ENCODE measurements at regions not wholly inside any gene's neighbourhood (a gene's known extent, or its start where the extent isn't known, plus 50 kb on each side); places are given as distances from the start of the nearest gene placed in this dataset.

- peak in 1 of 2 donors; percentile 16 for DNase-seq (ENCODE audit: low spot score in 2 of 2)
- H3K36me3 ChIP-seq, result no peaks in the 10 kb centered on the region
- peaks cover 41% of the 10 kb centered on the region for H3K4me1 ChIP-seq
- H3K27me3 ChIP-seq, result no peaks in the 10 kb centered on the region
- H3K9me3 ChIP-seq, result no peaks in the 10 kb centered on the region
- WGBS, result 78% methylated on average over 9 of the region's 9 CpGs
- no peak overlapping the region for H3K4me3 ChIP-seq
- no peak overlapping the region for H3K27ac ChIP-seq
- TF ChIP-seq, protein P1, sequence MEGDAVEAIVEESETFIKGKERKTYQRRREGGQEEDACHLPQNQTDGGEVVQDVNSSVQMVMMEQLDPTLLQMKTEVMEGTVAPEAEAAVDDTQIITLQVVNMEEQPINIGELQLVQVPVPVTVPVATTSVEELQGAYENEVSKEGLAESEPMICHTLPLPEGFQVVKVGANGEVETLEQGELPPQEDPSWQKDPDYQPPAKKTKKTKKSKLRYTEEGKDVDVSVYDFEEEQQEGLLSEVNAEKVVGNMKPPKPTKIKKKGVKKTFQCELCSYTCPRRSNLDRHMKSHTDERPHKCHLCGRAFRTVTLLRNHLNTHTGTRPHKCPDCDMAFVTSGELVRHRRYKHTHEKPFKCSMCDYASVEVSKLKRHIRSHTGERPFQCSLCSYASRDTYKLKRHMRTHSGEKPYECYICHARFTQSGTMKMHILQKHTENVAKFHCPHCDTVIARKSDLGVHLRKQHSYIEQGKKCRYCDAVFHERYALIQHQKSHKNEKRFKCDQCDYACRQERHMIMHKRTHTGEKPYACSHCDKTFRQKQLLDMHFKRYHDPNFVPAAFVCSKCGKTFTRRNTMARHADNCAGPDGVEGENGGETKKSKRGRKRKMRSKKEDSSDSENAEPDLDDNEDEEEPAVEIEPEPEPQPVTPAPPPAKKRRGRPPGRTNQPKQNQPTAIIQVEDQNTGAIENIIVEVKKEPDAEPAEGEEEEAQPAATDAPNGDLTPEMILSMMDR (IDR thresholded peaks at IDR 0.05), result peak; percentile 0 to 28
- no peak for TF ChIP-seq EP300 (IDR thresholded peaks at IDR 0.05)
- no peak for TF ChIP-seq POLR2AphosphoS5 (IDR thresholded peaks at IDR 0.05)
- TF ChIP-seq POLR2A (IDR thresholded peaks at IDR 0.05), result no peak
Observed at GRCh38 chr16:66274335-66275110, 92.0 kb upstream of the CDH5 start.

DNA sequence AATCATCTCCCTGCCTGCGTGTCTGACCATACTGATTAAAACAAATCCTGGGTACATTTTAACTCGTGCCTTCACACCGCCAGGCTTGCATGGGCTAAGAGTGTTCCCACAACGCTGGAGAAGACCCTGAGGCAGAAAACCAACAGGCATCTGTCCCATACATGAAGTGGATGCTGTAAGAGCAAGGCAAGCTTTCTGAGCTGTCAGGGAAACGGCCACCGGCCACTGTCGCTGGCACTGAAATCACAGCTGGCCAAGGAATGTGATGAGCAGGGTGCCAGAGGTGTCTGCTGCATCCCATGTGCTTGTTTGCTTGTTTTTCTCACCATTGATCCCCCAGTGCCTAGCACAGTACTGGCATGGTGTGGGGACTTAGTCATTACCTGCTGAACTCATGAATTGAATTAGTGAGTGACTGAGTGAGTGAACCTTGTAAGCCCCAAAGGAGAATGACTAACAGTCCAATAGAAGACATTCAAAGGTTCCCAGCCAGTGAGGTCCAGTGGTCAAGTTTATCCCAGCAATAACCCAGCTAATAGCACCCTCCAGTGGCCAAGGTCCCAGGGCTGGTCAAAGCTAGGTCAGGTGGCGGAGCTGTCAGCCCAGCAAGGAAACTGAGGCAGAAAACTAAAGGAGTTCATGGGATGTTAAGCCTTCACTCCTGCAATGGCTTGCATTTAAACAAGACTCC lies 92.7 kb upstream of the CDH5 start:
- Histone ChIP-seq H3K27me3 (no peaks in the 10 kb centered on the region), H3K9me3 (no peaks in the 10 kb centered on the region), H3K27ac (no peak overlapping the region), H3K36me3 (no peaks in the 10 kb centered on the region), H3K4me3 (no peak overlapping the region), H3K4me1 (peaks cover 42% of the 10 kb centered on the region)
- 65% methylated on average over 8 of the region's 8 CpGs for WGBS
- peak in 1 of 2 donors; percentile 40 for DNase-seq (ENCODE audit: low spot score in 2 of 2)
- TF ChIP-seq POLR2A (IDR thresholded peaks at IDR 0.05), result no peak
- TF ChIP-seq, protein P1 (IDR thresholded peaks at IDR 0.05), result no peak
- TF ChIP-seq EP300 (IDR thresholded peaks at IDR 0.05), result no peak
- no peak for TF ChIP-seq POLR2AphosphoS5 (IDR thresholded peaks at IDR 0.05)

GRCh38 chr16:66273053-66273452 lies 93.4 kb upstream of the CDH5 start:
- Histone ChIP-seq H3K4me1 (peaks cover 39% of the 10 kb centered on the region), H3K9me3 (no peaks in the 10 kb centered on the region), H3K4me3 (no peak overlapping the region), H3K27me3 (no peaks in the 10 kb centered on the region), H3K27ac (no peak overlapping the region), H3K36me3 (no peaks in the 10 kb centered on the region)
- TF ChIP-seq POLR2A (IDR thresholded peaks at IDR 0.05) (no peak), POLR2AphosphoS5 (IDR thresholded peaks at IDR 0.05) (no peak), EP300 (IDR thresholded peaks at IDR 0.05) (no peak)
- TF ChIP-seq, protein P1 (IDR thresholded peaks at IDR 0.05), result no peak
- WGBS, result 65% methylated on average over 4 of the region's 4 CpGs
- DNase-seq (ENCODE audit: low spot score in 2 of 2), result no peak

- Histone ChIP-seq H3K27me3 (no peaks in the 10 kb centered on the region), H3K27ac (no peak overlapping the region), H3K36me3 (no peaks in the 10 kb centered on the region), H3K9me3 (no peaks in the 10 kb centered on the region), H3K4me1 (peaks cover 38% of the 10 kb centered on the region), H3K4me3 (no peak overlapping the region)
- DNase-seq (ENCODE audit: low spot score in 2 of 2), result no peak
- WGBS, result 77% methylated on average over 6 of the region's 6 CpGs
- TF ChIP-seq EP300 (IDR thresholded peaks at IDR 0.05) (no peak), POLR2A (IDR thresholded peaks at IDR 0.05) (no peak), POLR2AphosphoS5 (IDR thresholded peaks at IDR 0.05) (no peak)
- TF ChIP-seq, protein P1 (IDR thresholded peaks at IDR 0.05), result no peak
Observed at GRCh38 chr16:66272461-66272860, 94.0 kb upstream of the CDH5 start.

All from suprapubic skin (tissue), 4 donors.